HEK293 (cell line): ENCODE measurements at regions not wholly inside any gene's neighbourhood (a gene's known extent, or its start where the extent isn't known, plus 50 kb on each side); places are given as distances from the start of the nearest gene placed in this dataset.

ENCODE experiments used
- CTCF ChIA-PET: fragments of 350-600 bp; formaldehyde crosslinking; extraction: SDS; loops from one replicate; lab custom pipeline; 2021; ENCODE audit warnings: antibody characterized with exemption; lab: Yijun Ruan, JAX
- POLR2A ChIA-PET: fragments of 300-600 bp; formaldehyde crosslinking; extraction: SDS; loops from one replicate; lab custom pipeline; 2020; ENCODE audit warnings: antibody characterized with exemption, inconsistent platforms; lab: Yijun Ruan, JAX
- H3K27ac ChIP-seq: fragments of 200-500 bp; sonication (Bioruptor generic); 2 replicates; pipeline ENCODE4 v1.5.1; 2014; ENCODE audit warnings: low read depth, low read length, control low read depth, inconsistent platforms; ENCODE audit errors: extremely low read depth
- H3K36me3 ChIP-seq, 2 experiments: fragments of 200-500 bp in 1 of 2; sonication (Bioruptor generic) in 1 of 2; 1 replicate in 1 of 2; 2 replicates in 1 of 2; pipeline ENCODE4 v1.5.1; 2014 to 2017; ENCODE audit warnings: inconsistent platforms in 2 of 2, low read length in 2 of 2; ENCODE audit not compliant: control insufficient read depth in 2 of 2, insufficient read depth in 1 of 2
- H3K4me1 ChIP-seq: fragments of 200-500 bp; sonication (Bioruptor generic); 2 replicates; pipeline ENCODE4 v1.5.1; 2014; ENCODE audit warnings: mild to moderate bottlenecking, low read length, inconsistent platforms; ENCODE audit not compliant: control insufficient read depth, insufficient read depth
- H3K4me3 ChIP-seq: 2 replicates; pipeline ENCODE4 v1.5.1; 2011; ENCODE audit warnings: low read depth, mild to moderate bottlenecking, control low read depth, low read length, moderate library complexity
- H3K9me3 ChIP-seq: fragments of 200-500 bp; sonication (Bioruptor generic); 2 replicates; pipeline ENCODE4 v1.5.1; 2014; ENCODE audit warnings: low read depth, low read length, inconsistent platforms; ENCODE audit not compliant: control insufficient read depth, insufficient read depth
- HOXC10 ChIP-seq: sonication (generic); formaldehyde crosslinking; IDR thresholded peaks from 2 replicates; pipeline ENCODE4 v1.8.1; 2023; ENCODE audit warnings: mild to moderate bottlenecking, missing genetic modification reagents
- KLF8 ChIP-seq: fragments of 450-650 bp; formaldehyde crosslinking; IDR thresholded peaks from 2 replicates; pipeline ENCODE4 v1.5.1; 2016; ENCODE audit warnings: missing biosample characterization, missing genetic modification characterization
- PRDM10 ChIP-seq: fragments of 450-650 bp; formaldehyde crosslinking; IDR thresholded peaks from 2 replicates; pipeline ENCODE4 v1.5.1; 2016; ENCODE audit warnings: missing biosample characterization, missing genetic modification characterization
- SALL2 ChIP-seq: fragments of 450-650 bp; formaldehyde crosslinking; IDR thresholded peaks from 2 replicates; pipeline ENCODE4 v1.5.0; 2017; ENCODE audit warnings: missing biosample characterization, mild to moderate bottlenecking, missing genetic modification characterization, borderline replicate concordance
- SP7 ChIP-seq: fragments of 450-650 bp; formaldehyde crosslinking; IDR thresholded peaks from 2 replicates; pipeline ENCODE4 v1.5.1; 2016; ENCODE audit warnings: missing biosample characterization, missing genetic modification characterization
- TRIM28 ChIP-seq: IDR thresholded peaks from 2 replicates; pipeline ENCODE4 v1.6.1; 2011; ENCODE audit warnings: low read length, control low read depth, borderline replicate concordance
- YY2 ChIP-seq: fragments of 450-650 bp; formaldehyde crosslinking; IDR thresholded peaks from 2 replicates; pipeline ENCODE4 v1.5.1; 2016; ENCODE audit warnings: missing biosample characterization, missing genetic modification characterization
- ZBTB10 ChIP-seq: fragments of 450-650 bp; formaldehyde crosslinking; IDR thresholded peaks from 2 replicates; pipeline ENCODE4 v1.5.1; 2016; ENCODE audit warnings: missing biosample characterization, missing genetic modification characterization
- ZBTB17 ChIP-seq: fragments of 450-650 bp; formaldehyde crosslinking; IDR thresholded peaks from 2 replicates; pipeline ENCODE4 v1.5.1; 2016; ENCODE audit warnings: missing biosample characterization, missing genetic modification characterization
- ZFHX2 ChIP-seq: fragments of 450-650 bp; formaldehyde crosslinking; conservative IDR thresholded peaks from 2 replicates; pipeline ENCODE4 v1.5.1; 2016; ENCODE audit warnings: missing biosample characterization, missing genetic modification characterization
- ZNF112 ChIP-seq: fragments of 450-650 bp; formaldehyde crosslinking; IDR thresholded peaks from 2 replicates; pipeline ENCODE4 v1.5.0; 2017; ENCODE audit warnings: missing biosample characterization, missing genetic modification characterization
- ZNF138 ChIP-seq: fragments of 450-650 bp; formaldehyde crosslinking; IDR thresholded peaks from 2 replicates; pipeline ENCODE4 v1.5.1; 2016; ENCODE audit warnings: missing biosample characterization, missing genetic modification characterization, borderline replicate concordance
- ZNF239 ChIP-seq: fragments of 450-650 bp; formaldehyde crosslinking; IDR thresholded peaks from 2 replicates; pipeline ENCODE4 v1.5.1; 2016; ENCODE audit warnings: missing biosample characterization, missing genetic modification characterization
- ZNF26 ChIP-seq: fragments of 450-650 bp; formaldehyde crosslinking; IDR thresholded peaks from 2 replicates; pipeline ENCODE4 v1.5.1; 2016; ENCODE audit warnings: missing biosample characterization, missing genetic modification characterization
- ZNF398 ChIP-seq: fragments of 450-650 bp; formaldehyde crosslinking; IDR thresholded peaks from 2 replicates; pipeline ENCODE4 v1.5.1; 2017; ENCODE audit warnings: missing biosample characterization, missing genetic modification characterization
- ZNF433 ChIP-seq: fragments of 450-650 bp; formaldehyde crosslinking; IDR thresholded peaks from 2 replicates; pipeline ENCODE4 v1.5.1; 2016; ENCODE audit warnings: missing biosample characterization, missing genetic modification characterization, low read depth
- ZNF449 ChIP-seq: fragments of 450-650 bp; formaldehyde crosslinking; IDR thresholded peaks from 2 replicates; pipeline ENCODE4 v1.5.1; 2017; ENCODE audit warnings: missing biosample characterization, mild to moderate bottlenecking, missing genetic modification characterization, moderate library complexity
- ZNF48 ChIP-seq: fragments of 450-650 bp; formaldehyde crosslinking; IDR thresholded peaks from 2 replicates; pipeline ENCODE4 v1.5.1; 2016; ENCODE audit warnings: missing biosample characterization, missing genetic modification characterization
- ZNF529 ChIP-seq: fragments of 450-650 bp; formaldehyde crosslinking; IDR thresholded peaks from 2 replicates; pipeline ENCODE4 v1.5.1; 2017; ENCODE audit warnings: missing genetic modification characterization, missing biosample characterization; ENCODE audit not compliant: insufficient replicate concordance
- ZNF571 ChIP-seq: fragments of 450-650 bp; formaldehyde crosslinking; IDR thresholded peaks from 2 replicates; pipeline ENCODE4 v1.5.0; 2017; ENCODE audit warnings: missing biosample characterization, missing genetic modification characterization
- ZNF692 ChIP-seq: fragments of 450-650 bp; formaldehyde crosslinking; IDR thresholded peaks from 2 replicates; pipeline ENCODE4 v1.5.1; 2016; ENCODE audit warnings: missing biosample characterization, missing genetic modification characterization
- ZSCAN30 ChIP-seq: fragments of 450-650 bp; IDR thresholded peaks from 2 replicates; pipeline ENCODE4 v1.5.1; 2018; ENCODE audit warnings: missing biosample characterization, mild to moderate bottlenecking, missing genetic modification characterization, moderate library complexity

- H3K4me3 ChIP-seq, result no peak overlapping the region
- POLR2A ChIA-PET, result no interaction called here
- H3K27ac ChIP-seq, result no peak overlapping the region
- CTCF ChIA-PET, result no interaction called here
- H3K36me3 ChIP-seq, result no peaks in the 10 kb centered on the region
- H3K4me1 ChIP-seq, result 0 out of 2 replicates have a peak, but pooled peaks cover 3% of the 10 kb centered on the region
- no peak for TF ChIP-seq ZNF529 (tag by site-specific recombination)
- no peak for TF ChIP-seq ZSCAN30 (tag by site-specific recombination)
- no peak for TF ChIP-seq ZNF571 (tag by site-specific recombination)
- TF ChIP-seq ZBTB10 (tag by site-specific recombination), result no peak
- no peak for TF ChIP-seq ZNF692 (tag by site-specific recombination)
- no peak for TF ChIP-seq TRIM28
- no peak for TF ChIP-seq YY2
- H3K9me3 ChIP-seq, result no peaks in the 10 kb centered on the region
Observed at GRCh38 chr10:121165276-121165675, 314.1 kb downstream of the WDR11 start.

- Histone ChIP-seq H3K4me1 (peaks cover 8% of the 10 kb centered on the region), H3K4me3 (no peak overlapping the region), H3K9me3 (no peaks in the 10 kb centered on the region), H3K36me3 (no peaks in the 10 kb centered on the region), H3K27ac (no peak overlapping the region)
- ChIA-PET CTCF (interaction anchor here (0.5 to 2.1 kb wide), 4 partner anchors 8 to 275 kb away, joined by 3 to 6 read pairs (median 4); no protein-coding TSS in a partner anchor), POLR2A (no interaction called here)
- TF ChIP-seq ZNF112 (tag by site-specific recombination) (no peak), ZNF239 (tag by site-specific recombination) (no peak), ZBTB17 (tag by site-specific recombination) (no peak), ZNF48 (no peak), SP7 (tag by site-specific recombination) (no peak), ZNF433 (no peak), ZNF449 (tag by site-specific recombination) (no peak), PRDM10 (tag by site-specific recombination) (no peak), ZNF138 (tag by site-specific recombination) (no peak), ZFHX2 (tag by site-specific recombination) (no peak), ZNF398 (tag by site-specific recombination) (no peak), SALL2 (no peak), HOXC10 (CRISPR knock-in tag) (no peak), KLF8 (tag by site-specific recombination) (no peak), ZNF26 (tag by site-specific recombination) (no peak)
Observed at GRCh38 chr10:121167534-121168243, 316.5 kb downstream of the WDR11 start.
